PC-3 (cell line): ENCODE measurements at regions not wholly inside any gene's neighbourhood (a gene's known extent, or its start where the extent isn't known, plus 50 kb on each side); places are given as distances from the start of the nearest gene placed in this dataset.

Experiments used
- CTCF ChIP-seq: fragments of 300-600 bp; sonication (generic); conservative IDR thresholded peaks from 2 replicates; pipeline ENCODE4 v1.5.1; 2017; ENCODE audit warnings: antibody characterized with exemption, low read depth, mild to moderate bottlenecking, low read length
- EZH2 ChIP-seq: fragments of 300-600 bp; sonication (generic); IDR thresholded peaks from one replicate; pipeline ENCODE4 v1.6.1; 2017; ENCODE audit warnings: antibody characterized with exemption, mild to moderate bottlenecking, low read length; ENCODE audit not compliant: unreplicated experiment

- TF ChIP-seq EZH2 (no peak), CTCF (no peak)
Measured at GRCh38 chr11:21924262-21924661, 268.6 kb upstream of the ANO5 start.
